Endothelial cell of umbilical vein (primary cell): ENCODE measurements at regions not wholly inside any gene's neighbourhood (a gene's known extent, or its start where the extent isn't known, plus 50 kb on each side); places are given as distances from the start of the nearest gene placed in this dataset.
A peak's percentile ranks its signal among the peaks of the same experiment; 100 is the strongest.

Experiments
- BruUV-seq: library from RNA; stranded (reverse); fragments of 400-500 nt; replicated peaks from 2 replicates; lab custom pipeline; 2021; lab: Mats Ljungman, UMichigan
- CTCF ChIA-PET: fragments of 300-600, 350-600 bp; sonication (Branson Sonifier 250); formaldehyde crosslinking; loops from one replicate; lab custom pipeline; 2021; ENCODE audit warnings: antibody characterized with exemption, inconsistent platforms; lab: Charles Lee
- POLR2A ChIA-PET: fragments of 300-600, 350-600 bp; sonication (Branson Sonifier 250); formaldehyde crosslinking; loops from one replicate; lab custom pipeline; 2021; ENCODE audit warnings: antibody characterized with exemption, inconsistent platforms; lab: Charles Lee
- DNase-seq: peaks from one replicate; pipeline ENCODE4 v3.0.0-alpha.2; 2011; ENCODE audit warnings: low read depth, low spot score
- FAIRE-seq: peaks from 2 replicates; lab custom pipeline; 2011; peaks lifted over from hg19 to GRCh38; lab: Jason Lieb, UNC
- H2AFZ ChIP-seq: 2 replicates; pipeline ENCODE4 v1.6.0; 2012; ENCODE audit warnings: low read depth, low read length, control low read depth, inconsistent platforms
- H3K27ac ChIP-seq: 2 replicates; pipeline ENCODE4 v1.5.1; 2011; ENCODE audit warnings: low read depth, mild to moderate bottlenecking, control low read depth, low read length, moderate library complexity; ENCODE audit not compliant: insufficient read depth
- H3K27me3 ChIP-seq, 2 experiments: 2 replicates each; pipeline versions ENCODE4 v1.6.0 to v1.6.1; 2011; ENCODE audit warnings: low read length in 2 of 2, mixed read lengths in 1 of 2; ENCODE audit not compliant: control insufficient read depth in 2 of 2, insufficient read depth in 2 of 2
- H3K36me3 ChIP-seq, 2 experiments: 2 replicates in 1 of 2; 3 replicates in 1 of 2; pipeline ENCODE4 v1.5.1; 2011; ENCODE audit warnings: low read length in 2 of 2, mild to moderate bottlenecking in 1 of 2, moderate library complexity in 1 of 2; ENCODE audit not compliant: control insufficient read depth in 2 of 2, insufficient read depth in 2 of 2; ENCODE audit errors: extremely low read depth in 1 of 2
- H3K4me1 ChIP-seq: 3 replicates; pipeline ENCODE4 v1.5.1; 2011; ENCODE audit warnings: mild to moderate bottlenecking, low read length; ENCODE audit not compliant: control insufficient read depth, insufficient read depth; ENCODE audit errors: extremely low read depth
- H3K4me2 ChIP-seq: 2 replicates; pipeline ENCODE4 v1.6.1; 2011; ENCODE audit warnings: low read length, control low read depth, mixed read lengths; ENCODE audit not compliant: insufficient read depth
- H3K4me3 ChIP-seq, 3 experiments: fragments of 200-600 bp in 1 of 3; sonication (generic), shearing (Covaris generic) in 1 of 3; replicated peaks in 1 of 3; 2 replicates each; pipeline ENCODE4 v1.5.1; 2011 to 2016; ENCODE audit warnings: control low read depth in 3 of 3, low read length in 3 of 3, mild to moderate bottlenecking in 2 of 3, inconsistent platforms in 1 of 3, low read depth in 1 of 3, moderate library complexity in 1 of 3; ENCODE audit not compliant: insufficient read depth in 1 of 3
- H3K79me2 ChIP-seq: 2 replicates; pipeline ENCODE4 v1.6.0; 2012; ENCODE audit warnings: low read length, inconsistent platforms; ENCODE audit not compliant: control insufficient read depth, insufficient read depth
- H3K9ac ChIP-seq: replicated peaks from 2 replicates; pipeline ENCODE3; 2011; ENCODE audit warnings: low read length, control low read depth; ENCODE audit not compliant: insufficient read depth; ENCODE audit errors: extremely low read depth
- H3K9me1 ChIP-seq: replicated peaks from 3 replicates; pipeline ENCODE4 v1.6.0; 2011; ENCODE audit warnings: mild to moderate bottlenecking, low read length; ENCODE audit not compliant: control insufficient read depth, insufficient read depth; ENCODE audit errors: extremely low read depth
- H3K9me3 ChIP-seq: replicated peaks from 2 replicates; pipeline ENCODE4 v1.5.1; 2012; ENCODE audit warnings: low read length, inconsistent platforms; ENCODE audit not compliant: control insufficient read depth, insufficient read depth
- H4K20me1 ChIP-seq: replicated peaks from 2 replicates; pipeline ENCODE3; 2011; ENCODE audit warnings: mild to moderate bottlenecking, low read length; ENCODE audit not compliant: control insufficient read depth, insufficient read depth; ENCODE audit errors: extremely low read depth
- FOS ChIP-seq: IDR thresholded peaks from 2 replicates; pipeline ENCODE4 v1.6.1; 2011; ENCODE audit warnings: mild to moderate bottlenecking, low read length, moderate library complexity, borderline replicate concordance; ENCODE audit not compliant: insufficient read depth
- JUN ChIP-seq: IDR thresholded peaks from 2 replicates; pipeline ENCODE4 v1.6.1; 2011; ENCODE audit warnings: borderline replicate concordance, low read depth; ENCODE audit not compliant: insufficient read length, insufficient read depth
- POLR2A ChIP-seq: IDR thresholded peaks from 2 replicates; pipeline ENCODE4 v1.6.1; 2012; ENCODE audit warnings: low read depth, mild to moderate bottlenecking, control low read depth, low read length
- dilution Hi-C: fragments of 300-500 bp; cut with MboI; formaldehyde crosslinking; loops from one replicate; pipeline ENCODE4 v1.15.0; 2019; ENCODE audit warnings: low sequenced_read_pairs; ENCODE audit not compliant: extremely low pct_ligation_motif_present
- intact Hi-C: fragments of 100-400 bp; cut with micrococcal nuclease; formaldehyde crosslinking; loops from one replicate; pipeline ENCODE4 v1.10.0; 2022
- TF ChIP-seq, protein P1 (sequence below), 2 donors: IDR thresholded peaks; 1 replicate in 1 of 2; 2 replicates in 1 of 2; pipeline ENCODE4 v1.5.1; 2011; ENCODE audit warnings: low read length in 2 of 2, mild to moderate bottlenecking in 2 of 2, moderate library complexity in 2 of 2, control low read depth in 1 of 2, inconsistent platforms in 1 of 2, low read depth in 1 of 2; ENCODE audit not compliant: insufficient read depth in 1 of 2; ENCODE audit errors: extremely low read depth in 1 of 2

DNA sequence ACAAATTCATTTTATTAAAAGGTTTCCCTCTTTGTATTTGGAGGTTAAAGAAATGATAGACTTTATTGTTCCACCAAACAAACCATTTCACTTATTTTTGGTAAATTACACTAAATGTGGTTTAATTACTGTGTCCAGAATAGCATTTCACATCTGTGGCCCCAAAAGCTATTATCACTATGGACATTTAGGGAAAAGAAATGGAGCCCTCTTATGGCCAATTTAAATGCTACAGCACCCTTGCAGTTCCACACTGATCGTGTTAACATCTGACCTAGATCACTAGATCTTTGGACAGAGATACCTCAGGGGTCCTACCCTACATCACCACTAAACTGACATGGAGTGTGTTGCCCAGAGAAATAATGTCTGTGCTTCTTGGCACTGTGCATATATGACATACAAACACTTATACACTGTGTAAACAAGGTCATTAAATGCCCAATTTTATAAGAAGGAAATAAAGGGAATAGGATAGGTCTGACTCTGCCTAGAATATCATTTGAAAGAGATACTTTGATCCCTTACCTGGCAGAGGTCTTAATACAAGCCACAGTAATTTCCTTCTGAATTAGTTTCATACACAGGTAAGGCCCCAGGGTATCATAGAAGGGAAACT, 163.9 kb downstream of the KDR start:
- CTCF ChIA-PET = interaction anchor here (0.6 to 4.9 kb wide), 39 partner anchors 8 to 674 kb away, joined by 3 to 42 read pairs (median 4); partner anchors contain the start of gene KIT
- TF ChIP-seq, protein P1, sequence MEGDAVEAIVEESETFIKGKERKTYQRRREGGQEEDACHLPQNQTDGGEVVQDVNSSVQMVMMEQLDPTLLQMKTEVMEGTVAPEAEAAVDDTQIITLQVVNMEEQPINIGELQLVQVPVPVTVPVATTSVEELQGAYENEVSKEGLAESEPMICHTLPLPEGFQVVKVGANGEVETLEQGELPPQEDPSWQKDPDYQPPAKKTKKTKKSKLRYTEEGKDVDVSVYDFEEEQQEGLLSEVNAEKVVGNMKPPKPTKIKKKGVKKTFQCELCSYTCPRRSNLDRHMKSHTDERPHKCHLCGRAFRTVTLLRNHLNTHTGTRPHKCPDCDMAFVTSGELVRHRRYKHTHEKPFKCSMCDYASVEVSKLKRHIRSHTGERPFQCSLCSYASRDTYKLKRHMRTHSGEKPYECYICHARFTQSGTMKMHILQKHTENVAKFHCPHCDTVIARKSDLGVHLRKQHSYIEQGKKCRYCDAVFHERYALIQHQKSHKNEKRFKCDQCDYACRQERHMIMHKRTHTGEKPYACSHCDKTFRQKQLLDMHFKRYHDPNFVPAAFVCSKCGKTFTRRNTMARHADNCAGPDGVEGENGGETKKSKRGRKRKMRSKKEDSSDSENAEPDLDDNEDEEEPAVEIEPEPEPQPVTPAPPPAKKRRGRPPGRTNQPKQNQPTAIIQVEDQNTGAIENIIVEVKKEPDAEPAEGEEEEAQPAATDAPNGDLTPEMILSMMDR (IDR thresholded peaks at IDR 0.05; ENCODE audit: extremely low read depth in 1 of 2, insufficient read depth in 1 of 2, low read depth in 1 of 2, low read length in 2 of 2) = peak; percentile 46 to 50
- no peak for TF ChIP-seq POLR2A
- Histone ChIP-seq H3K79me2 (no peaks in the 10 kb centered on the region), H3K27me3 (peaks cover 5 to 14% of the 10 kb centered on the region in 2 experiments), H3K9ac (no peak overlapping the region), H3K9me1 (no peaks in the 10 kb centered on the region), H3K27ac (no peak overlapping the region), H4K20me1 (no peaks in the 10 kb centered on the region), H3K4me2 (no peak overlapping the region), H3K36me3 (no peaks in the 10 kb centered on the region), H3K4me3 (no peak overlapping the region), H3K4me1 (no peaks in the 10 kb centered on the region), H3K9me3 (no peaks in the 10 kb centered on the region), H2AFZ (no peak overlapping the region)
- DNase-seq = peak; percentile 69
- no TSS peak for BruUV-seq
- intact Hi-C loops (loop anchor here (1.0 to 2.0 kb wide), 6 partner anchors 278 to 642 kb away; no protein-coding TSS in a partner anchor), dilution Hi-C loops (no loop called here)
- peak; percentile 90 for FAIRE-seq
- POLR2A ChIA-PET = no interaction called here

DNA sequence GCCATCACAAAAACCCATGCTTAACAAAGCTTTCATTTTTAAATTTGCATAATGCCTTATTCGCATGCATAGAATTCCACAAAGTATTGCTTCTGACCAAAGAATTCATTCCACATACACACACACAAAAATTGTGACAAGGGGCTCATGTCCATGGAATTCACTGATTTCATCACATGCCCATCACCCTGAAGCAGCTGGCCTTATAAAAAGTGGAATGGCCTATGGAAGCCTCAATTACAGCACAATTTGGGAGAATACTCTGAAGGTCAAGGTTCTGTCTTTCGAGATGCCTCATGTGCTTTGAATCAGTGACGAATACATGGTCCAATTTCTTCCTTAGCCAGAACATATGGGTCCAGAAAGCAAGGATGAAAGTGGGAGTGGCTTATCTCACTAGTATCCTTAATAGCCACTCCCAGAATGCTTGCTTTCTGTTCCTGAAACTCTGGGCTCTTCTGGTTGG, 165.7 kb downstream of the KDR start:
- Histone ChIP-seq H3K4me3 (no peak overlapping the region), H3K36me3 (no peaks in the 10 kb centered on the region), H3K4me2 (no peak overlapping the region), H3K27me3 (peaks cover 5 to 14% of the 10 kb centered on the region in 2 experiments), H3K27ac (no peak overlapping the region), H3K4me1 (peaks cover 5% of the 10 kb centered on the region), H3K79me2 (no peaks in the 10 kb centered on the region), H3K9me3 (no peaks in the 10 kb centered on the region), H2AFZ (no peak overlapping the region), H4K20me1 (no peaks in the 10 kb centered on the region), H3K9ac (no peak overlapping the region), H3K9me1 (no peaks in the 10 kb centered on the region)
- dilution Hi-C loops (no loop called here), intact Hi-C loops (loop anchor here (2.0 kb wide), 1 partner anchor 519 kb away; no protein-coding TSS in a partner anchor)
- no TSS peak for BruUV-seq
- ChIA-PET CTCF (interaction anchor here (0.8 to 4.9 kb wide), 6 partner anchors 10 to 642 kb away, joined by 3 to 42 read pairs (median 12); no protein-coding TSS in a partner anchor), POLR2A (no interaction called here)
- FAIRE-seq (no peak), DNase-seq (no peak)
- TF ChIP-seq JUN (no peak), POLR2A (no peak), FOS (no peak)
